H1 (cell line): ENCODE measurements at regions not wholly inside any gene's neighbourhood (a gene's known extent, or its start where the extent isn't known, plus 50 kb on each side); places are given as distances from the start of the nearest gene placed in this dataset.
A peak's percentile ranks its signal among the peaks of the same experiment; 100 is the strongest.

Source experiments
- CTCF ChIA-PET: fragments of 300-600 bp; sonication (Branson Sonifier 250); formaldehyde crosslinking; loops from one replicate; lab custom pipeline; 2021; ENCODE audit not compliant: partially characterized antibody; lab: Charles Lee
- POLR2A ChIA-PET: fragments of 300-600 bp; sonication (Branson Sonifier 250); formaldehyde crosslinking; loops from one replicate; lab custom pipeline; 2021; ENCODE audit warnings: inconsistent platforms; ENCODE audit not compliant: partially characterized antibody; lab: Charles Lee
- DNase-seq, 2 experiments: peaks; one replicate each; pipeline versions ENCODE4 v3.0.0 to v3.0.0-alpha.2; 2010 to 2022; ENCODE audit warnings: low spot score in 2 of 2, low read depth in 1 of 2, mixed read lengths in 1 of 2
- FAIRE-seq: peaks from 2 replicates; lab custom pipeline; 2011; peaks lifted over from hg19 to GRCh38; lab: Jason Lieb, UNC
- H2AFZ ChIP-seq: 2 replicates; pipeline ENCODE4 v1.8.1; 2012; ENCODE audit warnings: low read length, inconsistent platforms
- H2AK5ac ChIP-seq: 2 replicates; pipeline ENCODE4 v1.6.1; 2013; ENCODE audit warnings: low read depth, low read length
- H2BK120ac ChIP-seq: replicated peaks from 2 replicates; pipeline ENCODE3; 2013; ENCODE audit warnings: low read depth, low read length, inconsistent platforms
- H2BK12ac ChIP-seq: 2 replicates; pipeline ENCODE4 v1.6.1; 2013; ENCODE audit warnings: low read depth, low read length
- H2BK15ac ChIP-seq: 2 replicates; pipeline ENCODE4 v1.6.1; 2013; ENCODE audit warnings: low read length
- H2BK20ac ChIP-seq: 2 replicates; pipeline ENCODE4 v1.6.1; 2013; ENCODE audit warnings: low read length
- H2BK5ac ChIP-seq: 2 replicates; pipeline ENCODE4 v1.6.1; 2013; ENCODE audit warnings: low read depth, low read length
- H3K14ac ChIP-seq: 2 replicates; pipeline ENCODE4 v1.6.1; 2013; ENCODE audit warnings: inconsistent platforms; ENCODE audit not compliant: insufficient read length
- H3K18ac ChIP-seq: 2 replicates; pipeline ENCODE4 v1.6.1; 2013; ENCODE audit warnings: low read length; ENCODE audit errors: extremely low read depth
- H3K23ac ChIP-seq: 2 replicates; pipeline ENCODE4 v1.6.1; 2013; ENCODE audit warnings: inconsistent platforms; ENCODE audit not compliant: insufficient read length
- H3K23me2 ChIP-seq: 2 replicates; pipeline ENCODE4 v1.6.1; 2013; ENCODE audit warnings: low read depth, low read length
- H3K27ac ChIP-seq: 2 replicates; pipeline ENCODE4 v1.6.1; 2011; ENCODE audit warnings: low read depth, low read length, inconsistent platforms
- H3K27me3 ChIP-seq, 4 experiments: replicated peaks in 1 of 4; 1 replicate in 1 of 4; 2 replicates in 3 of 4; pipeline versions ENCODE4 v1.6.1 to v1.8.1; 2011 to 2013; ENCODE audit warnings: low read length in 3 of 4, mild to moderate bottlenecking in 3 of 4, inconsistent platforms in 2 of 4, mixed read lengths in 2 of 4, moderate library complexity in 1 of 4; ENCODE audit not compliant: control insufficient read depth in 3 of 4, insufficient read depth in 3 of 4; ENCODE audit errors: extremely low read depth in 1 of 4
- H3K36me3 ChIP-seq, 4 experiments: 2 replicates each; pipeline versions ENCODE4 v1.6.1 to v1.8.1; 2011 to 2013; ENCODE audit warnings: mild to moderate bottlenecking in 4 of 4, low read length in 3 of 4, moderate library complexity in 2 of 4, control low read depth in 1 of 4, inconsistent platforms in 1 of 4; ENCODE audit not compliant: insufficient read depth in 4 of 4, control insufficient read depth in 2 of 4
- H3K4ac ChIP-seq: replicated peaks from 2 replicates; pipeline ENCODE3; 2013; ENCODE audit warnings: low read length, low read depth, mixed read lengths, inconsistent platforms; ENCODE audit not compliant: insufficient read length
- H3K4me1 ChIP-seq, 4 experiments: replicated peaks in 1 of 4; 1 replicate in 1 of 4; 2 replicates in 3 of 4; pipeline versions ENCODE4 v1.6.1 to v1.8.1; 2011 to 2013; ENCODE audit warnings: low read length in 3 of 4, inconsistent platforms in 2 of 4, mixed read lengths in 1 of 4; ENCODE audit not compliant: insufficient read depth in 4 of 4, control insufficient read depth in 3 of 4
- H3K4me2 ChIP-seq, 2 experiments: 2 replicates each; pipeline versions ENCODE4 v1.6.1 to v1.8.1; 2011 to 2013; ENCODE audit warnings: low read depth in 2 of 2, low read length in 2 of 2, control low read depth in 1 of 2, inconsistent platforms in 1 of 2, mild to moderate bottlenecking in 1 of 2; ENCODE audit not compliant: insufficient read depth in 1 of 2
- H3K4me3 ChIP-seq, 4 experiments: fragments of 200-600, 300-600 bp in 1 of 4; sonication (generic), shearing (Covaris generic), sonication (Bioruptor Twin) in 1 of 4; 2 replicates each; pipeline versions ENCODE4 v1.5.1 to v1.8.1; 2011 to 2016; ENCODE audit warnings: low read length in 4 of 4, low read depth in 3 of 4, control low read depth in 2 of 4, inconsistent platforms in 2 of 4, mild to moderate bottlenecking in 2 of 4, mixed read lengths in 1 of 4, moderate library complexity in 1 of 4; ENCODE audit not compliant: insufficient read depth in 2 of 4; ENCODE audit errors: extremely low read depth in 1 of 4
- H3K56ac ChIP-seq: replicated peaks from 2 replicates; pipeline ENCODE3; 2013; ENCODE audit warnings: low read depth, mild to moderate bottlenecking, mixed read lengths, low read length, inconsistent platforms; ENCODE audit not compliant: insufficient read length
- H3K79me1 ChIP-seq: 2 replicates; pipeline ENCODE4 v1.6.1; 2013; ENCODE audit warnings: low read depth, low read length, control low read depth
- H3K79me2 ChIP-seq, 2 experiments: 2 replicates each; pipeline versions ENCODE4 v1.6.1 to v1.8.1; 2012 to 2013; ENCODE audit warnings: low read length in 2 of 2, mild to moderate bottlenecking in 2 of 2, inconsistent platforms in 1 of 2; ENCODE audit not compliant: insufficient read depth in 2 of 2, control insufficient read depth in 1 of 2
- H3K9ac ChIP-seq, 4 experiments: replicated peaks in 1 of 4; 1 replicate in 1 of 4; 2 replicates in 3 of 4; pipeline versions ENCODE4 v1.6.1 to v1.8.1; 2011 to 2013; ENCODE audit warnings: low read depth in 3 of 4, low read length in 3 of 4, control low read depth in 2 of 4, mild to moderate bottlenecking in 2 of 4, moderate library complexity in 2 of 4, inconsistent platforms in 1 of 4; ENCODE audit errors: extremely low read depth in 1 of 4
- H3K9me3 ChIP-seq, 2 experiments: 2 replicates each; pipeline versions ENCODE4 v1.6.1 to v1.8.1; 2012 to 2013; ENCODE audit warnings: mild to moderate bottlenecking in 2 of 2, moderate library complexity in 2 of 2, control low read depth in 1 of 2, inconsistent platforms in 1 of 2, low read depth in 1 of 2, low read length in 1 of 2, mixed read lengths in 1 of 2; ENCODE audit not compliant: insufficient read depth in 2 of 2
- H4K20me1 ChIP-seq, 2 experiments: replicated peaks in 1 of 2; 2 replicates each; pipeline versions ENCODE3 to v1.8.1; 2011 to 2013; ENCODE audit warnings: inconsistent platforms in 2 of 2, low read length in 2 of 2, mild to moderate bottlenecking in 1 of 2; ENCODE audit not compliant: insufficient read depth in 2 of 2, control insufficient read depth in 1 of 2
- H4K5ac ChIP-seq: 2 replicates; pipeline ENCODE4 v1.6.1; 2013; ENCODE audit warnings: low read length, low read depth, mixed read lengths, inconsistent platforms; ENCODE audit not compliant: insufficient read length
- H4K8ac ChIP-seq: 2 replicates; pipeline ENCODE4 v1.8.0; 2013; ENCODE audit warnings: mild to moderate bottlenecking, moderate library complexity, low read length, inconsistent platforms; ENCODE audit not compliant: insufficient read depth; ENCODE audit errors: extremely low read depth
- H4K91ac ChIP-seq: replicated peaks from 2 replicates; pipeline ENCODE3; 2013; ENCODE audit warnings: low read length, mixed read lengths, inconsistent platforms; ENCODE audit not compliant: insufficient read length
- CBX5 ChIP-seq: fragments of 300-800, 300-1000 bp; sonication (generic); IDR thresholded peaks from 2 replicates; pipeline ENCODE4 v1.7.1; 2016; ENCODE audit warnings: antibody characterized with exemption, low read length, low read depth
- CEBPB ChIP-seq: IDR thresholded peaks from 2 replicates; pipeline ENCODE4 v1.6.1; 2012; ENCODE audit warnings: low read depth, low read length
- CHD2 ChIP-seq: IDR thresholded peaks from 2 replicates; pipeline ENCODE4 v1.6.1; 2012; ENCODE audit warnings: low read length, improper control_type of control experiment
- E2F6 ChIP-seq: IDR thresholded peaks from 2 replicates; pipeline ENCODE4 v1.6.1; 2012; ENCODE audit warnings: inconsistent platforms
- GABPA ChIP-seq: IDR thresholded peaks from 2 replicates; pipeline ENCODE4 v1.6.1; 2011; ENCODE audit warnings: mild to moderate bottlenecking, low read length, moderate library complexity, borderline replicate concordance; ENCODE audit not compliant: insufficient read depth
- JUND ChIP-seq: IDR thresholded peaks from 2 replicates; pipeline ENCODE4 v1.6.1; 2011; ENCODE audit warnings: mild to moderate bottlenecking, improper control_type of control experiment, low read length
- KDM1A ChIP-seq: fragments of 200-600, 300-600 bp; sonication (generic); IDR thresholded peaks from 2 replicates; pipeline ENCODE4 v1.7.1; 2016; ENCODE audit warnings: mild to moderate bottlenecking, low read length, borderline replicate concordance
- SIRT6 ChIP-seq: IDR thresholded peaks from one replicate; pipeline ENCODE4 v1.7.1; 2012; ENCODE audit warnings: low read length, inconsistent platforms
- WGBS, 2 experiments: shearing (Covaris generic) in 1 of 2; methylation state at CpG; one replicate each; pipeline versions ENCODE4 v1.1.6 to v1.1.7; 2013 to 2015; ENCODE audit warnings: low lambda C conversion rate in 2 of 2, mixed read lengths in 2 of 2, inconsistent platforms in 1 of 2, low coverage in 1 of 2, missing lambda C conversion rate in 1 of 2; ENCODE audit not compliant: insufficient replicate concordance in 2 of 2, insufficient coverage in 1 of 2, insufficient read length in 1 of 2; ENCODE audit errors: extremely low coverage in 1 of 2, missing lambda C conversion rate in 1 of 2; 5-methylcytosine and 5-hydroxymethylcytosine counted together
- TF ChIP-seq, protein P1 (sequence below), 3 experiments: IDR thresholded peaks; 1 replicate in 2 of 3; 2 replicates in 1 of 3; pipeline versions ENCODE4 v1.5.1 to v1.6.1; 2011; ENCODE audit warnings: low read length in 3 of 3, mild to moderate bottlenecking in 3 of 3, inconsistent platforms in 2 of 3, low read depth in 1 of 3, moderate library complexity in 1 of 3; ENCODE audit not compliant: insufficient read depth in 1 of 3; ENCODE audit errors: control extremely low read depth in 1 of 3

- no peaks in the 10 kb centered on the region for H3K79me1 ChIP-seq
- FAIRE-seq, result no peak
- H2BK5ac ChIP-seq, result peak overlapping the region; percentile 22; the same call in 1 of the 2 replicates
- H4K91ac ChIP-seq, result no peak overlapping the region
- H2BK120ac ChIP-seq, result no peak overlapping the region
- no peak overlapping the region; the same call in 1 of the 2 replicates for H2BK20ac ChIP-seq
- DNase-seq, result peak in 1 of 2 experiments; percentile 23
- H3K18ac ChIP-seq, result 0 out of 2 replicates have a peak overlapping the region, but pooled peaks have one; percentile 42
- no peaks in the 10 kb centered on the region for H3K36me3 ChIP-seq
- H3K23me2 ChIP-seq, result no peaks in the 10 kb centered on the region
- no peak overlapping the region for H3K27ac ChIP-seq
- no peaks in the 10 kb centered on the region for H4K20me1 ChIP-seq
- ChIA-PET CTCF (interaction anchor here (0.6 to 2.2 kb wide), 4 partner anchors 9 to 66 kb away, joined by 3 to 6 read pairs (median 4); no protein-coding TSS in a partner anchor), POLR2A (interaction anchor here (1.1 kb wide), 1 partner anchor 15 kb away, joined by 3 read pairs; no protein-coding TSS in a partner anchor)
- H3K14ac ChIP-seq, result no peak overlapping the region
- H3K27me3 ChIP-seq, result no peaks in the 10 kb centered on the region
- H4K8ac ChIP-seq, result no peak overlapping the region
- 0 out of 4 replicates have a peak, but pooled peaks cover 0 to 2% of the 10 kb centered on the region in 2 experiments for H3K9me3 ChIP-seq
- no peak overlapping the region for H3K9ac ChIP-seq
- H2AFZ ChIP-seq, result peak overlapping the region; percentile 94
- no peak overlapping the region for H3K4ac ChIP-seq
- H3K4me3 ChIP-seq, result no peak overlapping the region
- WGBS, 2 experiments, result 77% methylated on average over 5 of the region's 5 CpGs; no CpG with 5 or more reads in 1 of the 2 experiments
- no peak overlapping the region for H2AK5ac ChIP-seq
- H3K4me1 ChIP-seq, result peaks cover 0 to 5% (median 2%) of the 10 kb centered on the region in 4 experiments; a peak in 2 of 7 replicates
- H2BK12ac ChIP-seq, result no peak overlapping the region
- H2BK15ac ChIP-seq, result no peak overlapping the region
- no peak overlapping the region for H3K23ac ChIP-seq
- H3K79me2 ChIP-seq, result no peaks in the 10 kb centered on the region
- no peak overlapping the region for H3K56ac ChIP-seq
- H4K5ac ChIP-seq, result no peak overlapping the region
- no peak overlapping the region; a peak in 1 of 4 replicates for H3K4me2 ChIP-seq
- TF ChIP-seq SIRT6 (no peak), JUND (peak; percentile 50), CHD2 (no peak), CBX5 (no peak), KDM1A (no peak), CEBPB (no peak), E2F6 (no peak), GABPA (no peak)
- TF ChIP-seq, protein P1, sequence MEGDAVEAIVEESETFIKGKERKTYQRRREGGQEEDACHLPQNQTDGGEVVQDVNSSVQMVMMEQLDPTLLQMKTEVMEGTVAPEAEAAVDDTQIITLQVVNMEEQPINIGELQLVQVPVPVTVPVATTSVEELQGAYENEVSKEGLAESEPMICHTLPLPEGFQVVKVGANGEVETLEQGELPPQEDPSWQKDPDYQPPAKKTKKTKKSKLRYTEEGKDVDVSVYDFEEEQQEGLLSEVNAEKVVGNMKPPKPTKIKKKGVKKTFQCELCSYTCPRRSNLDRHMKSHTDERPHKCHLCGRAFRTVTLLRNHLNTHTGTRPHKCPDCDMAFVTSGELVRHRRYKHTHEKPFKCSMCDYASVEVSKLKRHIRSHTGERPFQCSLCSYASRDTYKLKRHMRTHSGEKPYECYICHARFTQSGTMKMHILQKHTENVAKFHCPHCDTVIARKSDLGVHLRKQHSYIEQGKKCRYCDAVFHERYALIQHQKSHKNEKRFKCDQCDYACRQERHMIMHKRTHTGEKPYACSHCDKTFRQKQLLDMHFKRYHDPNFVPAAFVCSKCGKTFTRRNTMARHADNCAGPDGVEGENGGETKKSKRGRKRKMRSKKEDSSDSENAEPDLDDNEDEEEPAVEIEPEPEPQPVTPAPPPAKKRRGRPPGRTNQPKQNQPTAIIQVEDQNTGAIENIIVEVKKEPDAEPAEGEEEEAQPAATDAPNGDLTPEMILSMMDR (IDR thresholded peaks at IDR 0.05; ENCODE audit: control extremely low read depth in 1 of 3, insufficient read depth in 1 of 3, low read depth in 1 of 3, low read length in 3 of 3), result no peak
Observed at GRCh38 chr3:39639344-39640236, 169.8 kb upstream of the MYRIP start.
